Choroid plexus epithelial cell (primary cell): ENCODE measurements at regions not wholly inside any gene's neighbourhood (a gene's known extent, or its start where the extent isn't known, plus 50 kb on each side); places are given as distances from the start of the nearest gene placed in this dataset.
"Not testable (repeated sequence)": the region's sequence is repeated elsewhere in the genome, so short reads cannot be mapped to it uniquely, and the experiment has no call there.

Experiments used
- DNase-seq: peaks from one replicate; pipeline ENCODE4 v3.0.0-alpha.2; 2010; ENCODE audit warnings: low read depth
- H3K4me3 ChIP-seq: 2 replicates; pipeline ENCODE4 v1.5.1; 2011; ENCODE audit warnings: low read depth, mild to moderate bottlenecking, control low read depth, low read length, moderate library complexity
- CTCF ChIP-seq: conservative IDR thresholded peaks from 2 replicates; pipeline ENCODE4 v1.5.1; 2011; ENCODE audit warnings: low read depth, mild to moderate bottlenecking, control low read depth, inconsistent platforms, low read length, moderate library complexity

- DNase-seq, result peak; percentile 80
- TF ChIP-seq CTCF, result no peak
Observed at GRCh38 chr3:107222907-107223306, 154.3 kb upstream of the CCDC54 start.

DNA sequence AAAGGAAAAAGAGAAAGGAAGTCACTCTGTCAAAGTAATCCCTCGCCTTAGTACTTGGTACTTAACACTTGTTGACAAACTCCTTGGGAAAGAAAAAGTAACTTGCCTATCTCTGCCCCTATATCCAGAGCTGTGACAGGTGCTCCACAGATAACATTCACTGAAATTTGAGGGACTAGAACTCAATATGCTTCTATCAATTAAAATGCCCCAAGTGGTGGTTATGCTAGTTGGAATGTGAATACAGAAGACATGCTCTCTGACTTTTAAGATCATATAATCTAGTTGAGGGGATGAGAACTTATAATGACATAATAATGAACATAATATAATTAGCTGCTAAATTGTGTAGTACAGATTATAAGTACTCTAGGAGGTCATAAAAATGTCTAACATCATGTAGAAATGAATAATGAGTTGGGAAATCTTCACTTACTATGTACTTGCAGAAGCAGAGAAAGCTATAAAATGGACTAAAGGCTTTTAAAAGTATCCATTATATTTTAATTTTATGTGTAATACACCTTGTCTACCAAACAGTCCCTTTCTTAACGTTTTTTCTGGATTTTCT lies 153.1 kb upstream of the CCDC54 start:
- no peak overlapping the region for H3K4me3 ChIP-seq
- TF ChIP-seq CTCF, result no peak
- DNase-seq, result no peak

More at GRCh38 chr3:107222907-107223306, 154.3 kb upstream of the CCDC54 start:
- H3K4me3 ChIP-seq, result no peak overlapping the region

DNA sequence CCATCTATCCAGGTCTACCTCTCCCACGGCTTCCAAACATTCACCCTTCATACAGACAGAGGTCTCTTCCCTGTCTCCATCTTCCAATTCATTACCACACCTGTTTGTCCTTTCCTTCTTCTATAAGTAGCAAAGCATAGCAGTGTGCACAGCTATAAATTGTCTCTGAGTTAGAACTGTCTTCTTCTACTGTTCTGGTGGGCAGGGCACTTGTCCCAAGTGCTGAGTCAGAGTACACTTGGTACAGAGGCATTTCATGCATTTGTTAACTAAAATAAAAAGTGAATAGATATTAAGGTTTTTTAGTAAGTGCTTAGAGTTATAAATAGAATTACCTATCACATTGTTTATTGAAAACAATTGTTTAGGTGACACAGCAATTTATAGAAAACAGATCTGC lies 150.1 kb upstream of the CCDC54 start:
- H3K4me3 ChIP-seq, result no peak overlapping the region
- TF ChIP-seq CTCF, result no peak
- no peak for DNase-seq

DNA sequence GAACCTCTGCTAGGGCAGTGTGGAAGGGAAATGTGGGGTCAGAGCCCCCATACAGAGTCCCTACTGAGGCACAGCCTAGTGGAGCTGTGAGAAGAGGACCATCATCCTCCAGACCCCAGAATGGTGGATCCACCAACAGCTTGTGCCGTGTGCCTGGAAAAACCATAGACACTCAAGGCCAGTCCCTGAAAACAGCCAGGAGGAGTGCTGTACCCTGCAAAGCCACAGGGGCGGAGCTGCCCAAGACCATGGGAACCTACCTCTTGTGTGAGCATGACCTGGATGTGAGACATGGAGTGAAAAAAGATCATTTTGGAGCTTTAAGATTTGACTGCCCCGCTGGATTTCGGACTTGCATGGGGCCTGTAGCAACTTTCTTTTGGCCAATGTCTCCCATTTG lies 143.4 kb upstream of the CCDC54 start:
- not testable (repeated sequence) for H3K4me3 ChIP-seq, DNase-seq

GRCh38 chr3:107235193-107235927 lies 141.9 kb upstream of the CCDC54 start:
- no peak for TF ChIP-seq CTCF
- H3K4me3 ChIP-seq, result peak overlapping the region; percentile 54
- no peak for DNase-seq

GRCh38 chr3:107235928-107236315 lies 141.3 kb upstream of the CCDC54 start:
- H3K4me3 ChIP-seq, result peak overlapping the region; percentile 54
- TF ChIP-seq CTCF, result peak; percentile 80
- peak; percentile 95 for DNase-seq

DNA sequence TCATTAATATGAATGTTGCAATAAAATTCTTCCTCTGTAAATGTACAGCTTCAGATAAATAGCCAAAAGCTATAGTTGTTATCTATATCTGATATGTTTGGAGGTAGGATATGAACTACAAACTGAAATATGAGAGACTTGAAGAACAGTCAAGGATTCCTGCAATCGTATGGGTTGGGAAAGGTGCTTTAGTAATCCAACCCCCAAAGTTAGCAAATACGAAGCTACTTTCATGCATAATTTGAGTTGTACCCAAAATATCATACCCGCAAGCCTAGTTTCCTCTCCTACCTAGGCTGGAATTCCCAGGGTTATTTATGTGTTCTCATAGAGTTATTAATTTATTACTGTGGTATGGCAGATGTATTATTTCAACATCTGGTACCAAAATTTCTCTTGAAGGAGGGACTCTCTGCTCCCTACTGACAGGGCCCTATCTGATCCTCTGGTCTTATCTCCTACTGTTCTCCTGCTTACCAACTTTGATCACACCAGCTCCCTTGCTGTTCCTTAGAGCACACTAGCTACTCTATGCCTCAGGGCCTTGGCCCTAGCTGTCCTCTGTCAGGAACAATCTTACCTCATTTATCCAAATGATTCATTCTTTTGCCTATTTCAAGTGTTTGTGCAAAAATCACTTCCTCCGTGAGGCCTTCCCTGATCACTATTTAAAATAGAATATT lies 140.4 kb upstream of the CCDC54 start:
- no peak for DNase-seq
- TF ChIP-seq CTCF, result no peak
- no peak overlapping the region for H3K4me3 ChIP-seq
